ENCODE measurements at regions not wholly inside any gene's neighbourhood (a gene's known extent, or its start where the extent isn't known, plus 50 kb on each side); places are given as distances from the start of the nearest gene placed in this dataset.

- no peak for TF ChIP-seq POLR2AphosphoS5 (IDR thresholded peaks at IDR 0.05)
- TF ChIP-seq, protein P1, sequence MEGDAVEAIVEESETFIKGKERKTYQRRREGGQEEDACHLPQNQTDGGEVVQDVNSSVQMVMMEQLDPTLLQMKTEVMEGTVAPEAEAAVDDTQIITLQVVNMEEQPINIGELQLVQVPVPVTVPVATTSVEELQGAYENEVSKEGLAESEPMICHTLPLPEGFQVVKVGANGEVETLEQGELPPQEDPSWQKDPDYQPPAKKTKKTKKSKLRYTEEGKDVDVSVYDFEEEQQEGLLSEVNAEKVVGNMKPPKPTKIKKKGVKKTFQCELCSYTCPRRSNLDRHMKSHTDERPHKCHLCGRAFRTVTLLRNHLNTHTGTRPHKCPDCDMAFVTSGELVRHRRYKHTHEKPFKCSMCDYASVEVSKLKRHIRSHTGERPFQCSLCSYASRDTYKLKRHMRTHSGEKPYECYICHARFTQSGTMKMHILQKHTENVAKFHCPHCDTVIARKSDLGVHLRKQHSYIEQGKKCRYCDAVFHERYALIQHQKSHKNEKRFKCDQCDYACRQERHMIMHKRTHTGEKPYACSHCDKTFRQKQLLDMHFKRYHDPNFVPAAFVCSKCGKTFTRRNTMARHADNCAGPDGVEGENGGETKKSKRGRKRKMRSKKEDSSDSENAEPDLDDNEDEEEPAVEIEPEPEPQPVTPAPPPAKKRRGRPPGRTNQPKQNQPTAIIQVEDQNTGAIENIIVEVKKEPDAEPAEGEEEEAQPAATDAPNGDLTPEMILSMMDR (IDR thresholded peaks at IDR 0.05): no peak
- TF ChIP-seq POLR2A (IDR thresholded peaks at IDR 0.05): no peak
- Histone ChIP-seq H3K4me1 (no peaks in the 10 kb centered on the region), H3K4me3 (no peak overlapping the region), H3K9me3 (no peaks in the 10 kb centered on the region), H3K27ac (no peak overlapping the region), H3K27me3 (no peaks in the 10 kb centered on the region), H3K36me3 (no peaks in the 10 kb centered on the region)
- intact Hi-C loops (cut with DNase I; ENCODE audit: low total_unique reads): no loop called here
- DNase-seq (ENCODE audit: low spot score in 2 of 2): no peak
Observed at GRCh38 chr6:90948540-90948939, 361.7 kb upstream of the MAP3K7 start.

- TF ChIP-seq POLR2A (IDR thresholded peaks at IDR 0.05): no peak
- H3K36me3 ChIP-seq: no peaks in the 10 kb centered on the region
- no peak overlapping the region for H3K27ac ChIP-seq
- intact Hi-C loops (cut with DNase I; ENCODE audit: low total_unique reads): no loop called here
- DNase-seq (ENCODE audit: low spot score in 2 of 2): no peak
- no peaks in the 10 kb centered on the region for H3K4me1 ChIP-seq
- no peaks in the 10 kb centered on the region for H3K27me3 ChIP-seq
- no peak overlapping the region for H3K4me3 ChIP-seq
- H3K9me3 ChIP-seq: no peaks in the 10 kb centered on the region
Observed at GRCh38 chr6:90947184-90948064, 360.6 kb upstream of the MAP3K7 start.

- TF ChIP-seq, protein P1 (IDR thresholded peaks at IDR 0.05): no peak
- TF ChIP-seq POLR2A (IDR thresholded peaks at IDR 0.05): no peak
- no peak for TF ChIP-seq POLR2AphosphoS5 (IDR thresholded peaks at IDR 0.05)
- Histone ChIP-seq H3K9me3 (no peaks in the 10 kb centered on the region), H3K27ac (no peak overlapping the region), H3K4me1 (no peaks in the 10 kb centered on the region), H3K4me3 (no peak overlapping the region), H3K27me3 (no peaks in the 10 kb centered on the region), H3K36me3 (no peaks in the 10 kb centered on the region)
- no peak for DNase-seq (ENCODE audit: low spot score in 2 of 2)
- intact Hi-C loops (cut with DNase I; ENCODE audit: low total_unique reads): no loop called here
Observed at GRCh38 chr6:90941885-90942284, 355.0 kb upstream of the MAP3K7 start.

DNA sequence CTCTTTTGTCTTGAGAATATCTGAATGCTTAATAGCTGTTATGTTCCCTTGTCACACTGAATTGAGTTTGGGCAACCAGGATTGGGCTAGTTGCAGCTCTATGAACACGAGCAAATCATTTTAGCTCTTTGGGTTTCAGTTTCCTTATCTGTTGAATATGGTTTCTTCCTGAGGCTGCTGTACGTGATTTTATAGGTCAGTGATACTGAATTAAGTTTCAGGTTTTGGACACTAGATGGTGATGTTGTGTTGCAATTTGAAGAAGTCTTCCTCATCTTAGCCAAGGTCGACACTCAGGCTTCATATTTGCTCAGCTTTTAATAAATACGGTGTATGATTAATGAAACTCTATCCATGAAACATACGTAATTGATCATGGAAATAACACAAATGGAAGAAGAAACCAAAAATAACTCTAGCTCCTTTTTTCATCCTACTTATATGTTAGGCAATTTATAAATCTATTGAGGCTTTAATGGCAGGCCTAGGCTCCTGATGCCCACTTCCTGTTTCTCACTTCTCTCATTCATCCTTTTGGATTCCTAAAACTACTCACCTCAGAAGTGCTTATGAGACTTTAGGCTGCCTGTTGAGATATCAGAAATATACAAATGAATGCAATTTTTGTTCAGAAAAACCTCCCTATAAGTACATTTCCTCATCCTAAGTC, 354.1 kb upstream of the MAP3K7 start:
- DNase-seq (ENCODE audit: low spot score in 2 of 2): no peak

DNA sequence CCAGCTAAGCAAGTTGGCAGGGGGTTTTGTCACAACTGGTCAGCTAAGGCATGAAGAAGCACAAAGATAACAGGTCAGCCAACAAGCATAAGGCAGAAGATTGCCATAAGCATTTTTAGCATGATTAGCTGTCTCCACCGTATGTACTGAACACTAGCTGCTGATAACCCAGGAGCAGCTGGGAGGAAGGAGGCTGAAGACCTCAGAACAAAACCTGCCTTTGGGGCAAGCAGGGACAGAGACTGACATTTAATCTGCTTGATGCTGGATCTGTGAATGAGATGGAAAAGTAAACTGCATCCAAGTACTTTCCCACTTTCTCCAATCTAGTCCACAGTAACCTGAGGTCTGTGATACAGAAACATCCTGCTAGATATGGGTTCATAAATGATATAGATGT, 353.0 kb upstream of the MAP3K7 start:
- TF ChIP-seq, protein P1 (IDR thresholded peaks at IDR 0.05): no peak
- TF ChIP-seq POLR2A (IDR thresholded peaks at IDR 0.05): no peak
- no peak for TF ChIP-seq POLR2AphosphoS5 (IDR thresholded peaks at IDR 0.05)
- no peaks in the 10 kb centered on the region for H3K36me3 ChIP-seq
- H3K4me1 ChIP-seq: no peaks in the 10 kb centered on the region
- no peak overlapping the region for H3K27ac ChIP-seq
- intact Hi-C loops (cut with DNase I; ENCODE audit: low total_unique reads): no loop called here
- no peak overlapping the region for H3K4me3 ChIP-seq
- H3K9me3 ChIP-seq: no peaks in the 10 kb centered on the region
- DNase-seq (ENCODE audit: low spot score in 2 of 2): no peak
- H3K27me3 ChIP-seq: no peaks in the 10 kb centered on the region

More for the DNA sequence above, 354.1 kb upstream of the MAP3K7 start:
- TF ChIP-seq, protein P1 (IDR thresholded peaks at IDR 0.05): peak in 2 of 3 donors; percentile 29 to 42
- TF ChIP-seq POLR2AphosphoS5 (IDR thresholded peaks at IDR 0.05): no peak
- no peaks in the 10 kb centered on the region for H3K9me3 ChIP-seq
- no peak overlapping the region for H3K4me3 ChIP-seq
- intact Hi-C loops (cut with DNase I; ENCODE audit: low total_unique reads): no loop called here
- H3K36me3 ChIP-seq: no peaks in the 10 kb centered on the region
- no peaks in the 10 kb centered on the region for H3K4me1 ChIP-seq
- no peak overlapping the region for H3K27ac ChIP-seq
- no peaks in the 10 kb centered on the region for H3K27me3 ChIP-seq

All from breast epithelium (tissue), 4 donors.